ENCODE measurements at regions not wholly inside any gene's neighbourhood (a gene's known extent, or its start where the extent isn't known, plus 50 kb on each side); places are given as distances from the start of the nearest gene placed in this dataset.

DNA sequence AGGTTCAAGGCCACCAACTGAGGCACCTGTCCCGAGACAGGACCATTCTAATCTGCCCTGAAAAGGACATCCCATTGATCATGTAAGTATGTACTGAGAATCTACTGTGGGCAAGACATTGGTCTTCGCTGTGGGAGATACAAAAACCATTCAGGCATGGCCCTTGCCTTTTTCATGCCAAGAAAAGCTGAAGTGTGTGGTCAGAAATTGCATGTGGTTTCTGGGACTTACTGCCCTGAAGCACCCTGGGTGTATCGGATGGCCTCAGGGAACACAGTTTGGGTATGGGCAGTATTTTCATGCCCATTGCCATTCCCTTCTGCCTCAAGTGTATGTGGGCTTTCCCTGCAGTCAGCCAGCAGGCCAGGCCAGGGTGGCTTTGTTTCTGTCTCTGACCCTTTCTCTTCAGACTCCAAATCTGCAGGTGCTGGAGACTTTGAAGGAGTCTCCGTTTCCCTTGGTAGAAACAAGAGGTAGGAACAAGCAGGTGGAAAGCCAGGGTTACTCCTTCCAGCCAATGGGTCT is 285.7 kb downstream of the ZEB1 start:
- Histone ChIP-seq H3K4me1 (ENCODE audit: control insufficient read depth, low read length) (0 out of 2 replicates have a peak, but pooled peaks cover 3% of the 10 kb centered on the region), H3K27me3 (ENCODE audit: control insufficient read depth, low read length) (0 out of 2 replicates have a peak, but pooled peaks cover 4% of the 10 kb centered on the region), H3K9me2 (replicated peaks; ENCODE audit: control insufficient read depth, low read length) (no peaks in the 10 kb centered on the region), H3K27ac (ENCODE audit: low read depth, low read length) (no peak overlapping the region), H3F3A (ENCODE audit: control insufficient read depth, insufficient read depth) (no peaks in the 10 kb centered on the region), H3K36me3 (ENCODE audit: control insufficient read depth, low read length) (no peaks in the 10 kb centered on the region), H3K79me2 (ENCODE audit: control insufficient read depth, low read length) (no peaks in the 10 kb centered on the region), H4K20me1 (ENCODE audit: control insufficient read depth, insufficient read depth, low read depth, low read length) (no peaks in the 10 kb centered on the region), H3K4me2 (ENCODE audit: low read length) (no peak overlapping the region), H3K9me3 (ENCODE audit: control insufficient read depth, insufficient read depth, low read length) (no peaks in the 10 kb centered on the region; the same call in 1 of the 2 replicates), H3K4me3 (ENCODE audit: low read length) (no peak overlapping the region)
- no peak for TF ChIP-seq EZH2phosphoT487 (IDR thresholded peaks at IDR 0.05; ENCODE audit: borderline replicate concordance, low read length)
- TF ChIP-seq, protein P1, sequence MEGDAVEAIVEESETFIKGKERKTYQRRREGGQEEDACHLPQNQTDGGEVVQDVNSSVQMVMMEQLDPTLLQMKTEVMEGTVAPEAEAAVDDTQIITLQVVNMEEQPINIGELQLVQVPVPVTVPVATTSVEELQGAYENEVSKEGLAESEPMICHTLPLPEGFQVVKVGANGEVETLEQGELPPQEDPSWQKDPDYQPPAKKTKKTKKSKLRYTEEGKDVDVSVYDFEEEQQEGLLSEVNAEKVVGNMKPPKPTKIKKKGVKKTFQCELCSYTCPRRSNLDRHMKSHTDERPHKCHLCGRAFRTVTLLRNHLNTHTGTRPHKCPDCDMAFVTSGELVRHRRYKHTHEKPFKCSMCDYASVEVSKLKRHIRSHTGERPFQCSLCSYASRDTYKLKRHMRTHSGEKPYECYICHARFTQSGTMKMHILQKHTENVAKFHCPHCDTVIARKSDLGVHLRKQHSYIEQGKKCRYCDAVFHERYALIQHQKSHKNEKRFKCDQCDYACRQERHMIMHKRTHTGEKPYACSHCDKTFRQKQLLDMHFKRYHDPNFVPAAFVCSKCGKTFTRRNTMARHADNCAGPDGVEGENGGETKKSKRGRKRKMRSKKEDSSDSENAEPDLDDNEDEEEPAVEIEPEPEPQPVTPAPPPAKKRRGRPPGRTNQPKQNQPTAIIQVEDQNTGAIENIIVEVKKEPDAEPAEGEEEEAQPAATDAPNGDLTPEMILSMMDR (IDR thresholded peaks at IDR 0.05; ENCODE audit: low read depth, low read length, poor library complexity, severe bottlenecking): no peak

DNA sequence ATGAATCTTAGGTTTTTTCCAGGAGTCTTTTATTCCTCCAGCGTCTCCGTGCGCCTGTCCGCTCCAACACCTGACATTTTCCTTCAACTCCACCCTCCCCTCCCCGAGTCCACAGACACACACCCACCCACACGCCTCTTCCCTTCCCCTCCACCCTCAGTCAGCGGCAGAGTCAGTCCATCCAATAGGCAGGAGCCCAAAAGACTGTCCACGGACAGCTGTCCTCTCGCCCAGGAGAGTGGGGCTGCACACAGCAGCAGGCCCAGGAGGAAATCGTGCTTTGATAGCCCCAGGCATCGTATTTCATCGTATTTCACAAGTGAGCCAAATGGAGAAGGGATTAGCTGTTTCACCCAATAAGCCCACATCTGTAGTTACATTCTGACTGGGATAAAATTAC is 285.1 kb downstream of the ZEB1 start:
- no peak for TF ChIP-seq EZH2phosphoT487 (IDR thresholded peaks at IDR 0.05; ENCODE audit: borderline replicate concordance, low read length)
- TF ChIP-seq, protein P1 (IDR thresholded peaks at IDR 0.05; ENCODE audit: low read depth, low read length, poor library complexity, severe bottlenecking): no peak
- H3K27ac ChIP-seq (ENCODE audit: low read depth, low read length): no peak overlapping the region
- peak overlapping the region; percentile 46 for H3K4me2 ChIP-seq (ENCODE audit: low read length)
- H3K9me2 ChIP-seq (replicated peaks; ENCODE audit: control insufficient read depth, low read length): no peaks in the 10 kb centered on the region
- H3K79me2 ChIP-seq (ENCODE audit: control insufficient read depth, low read length): no peaks in the 10 kb centered on the region
- 0 out of 2 replicates have a peak, but pooled peaks cover 3% of the 10 kb centered on the region for H3K4me1 ChIP-seq (ENCODE audit: control insufficient read depth, low read length)
- H3F3A ChIP-seq (ENCODE audit: control insufficient read depth, insufficient read depth): no peaks in the 10 kb centered on the region
- no peaks in the 10 kb centered on the region for H3K27me3 ChIP-seq (ENCODE audit: control insufficient read depth, low read length)
- no peaks in the 10 kb centered on the region for H3K36me3 ChIP-seq (ENCODE audit: control insufficient read depth, low read length)
- H3K9me3 ChIP-seq (ENCODE audit: control insufficient read depth, insufficient read depth, low read length): no peaks in the 10 kb centered on the region; the same call in 1 of the 2 replicates
- no peaks in the 10 kb centered on the region for H4K20me1 ChIP-seq (ENCODE audit: control insufficient read depth, insufficient read depth, low read depth, low read length)
- H3K4me3 ChIP-seq (ENCODE audit: low read length): peak overlapping the region; percentile 53

DNA sequence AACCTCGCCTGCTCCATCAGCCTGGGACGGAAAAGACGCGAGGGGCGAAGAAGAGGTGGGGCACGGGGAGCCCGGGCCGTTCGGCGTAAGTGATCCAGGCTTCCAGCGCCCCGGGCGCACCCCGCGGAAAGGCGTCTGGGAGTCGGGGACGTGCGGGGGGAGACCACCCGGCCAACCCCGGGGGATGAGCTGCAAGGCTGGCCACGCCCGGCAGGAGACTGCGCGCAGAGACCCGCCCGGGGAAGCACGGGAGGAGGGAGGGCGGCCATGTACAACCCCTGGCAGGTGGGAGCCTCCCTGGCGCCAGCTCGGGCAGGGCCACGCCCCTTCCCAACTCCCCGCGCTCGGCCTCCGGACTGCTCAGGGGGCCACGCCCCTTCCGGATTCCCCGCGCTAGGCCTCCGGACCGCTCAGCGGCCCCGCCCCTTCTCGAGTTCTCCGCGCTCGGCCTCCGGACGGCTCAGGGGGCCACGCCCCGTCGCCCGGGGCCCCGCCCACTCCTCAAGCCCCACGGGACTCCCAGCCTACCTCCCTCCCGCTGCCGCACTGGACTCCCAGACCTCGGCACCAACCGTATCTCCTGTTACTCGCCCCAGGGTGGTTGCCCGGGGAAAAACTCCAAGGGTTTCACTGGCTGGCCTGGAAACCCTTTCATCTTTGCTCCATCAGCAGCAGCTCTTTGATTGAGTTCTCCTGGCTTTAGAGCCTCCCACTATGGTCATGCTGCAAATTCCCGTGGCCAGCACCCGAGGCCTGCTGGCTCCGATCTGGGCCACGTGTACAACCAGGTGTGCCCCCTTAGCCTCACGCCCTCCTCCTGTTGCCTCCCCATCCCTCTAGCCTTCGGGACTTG is 284.4 kb downstream of the ZEB1 start:
- no peak for TF ChIP-seq EZH2phosphoT487 (IDR thresholded peaks at IDR 0.05; ENCODE audit: borderline replicate concordance, low read length)
- TF ChIP-seq, protein P1 (IDR thresholded peaks at IDR 0.05; ENCODE audit: low read depth, low read length, poor library complexity, severe bottlenecking): no peak
- peak overlapping the region; percentile 53 for H3K4me3 ChIP-seq (ENCODE audit: low read length)
- H3K79me2 ChIP-seq (ENCODE audit: control insufficient read depth, low read length): no peaks in the 10 kb centered on the region
- H3K27ac ChIP-seq (ENCODE audit: low read depth, low read length): no peak overlapping the region
- H3K4me1 ChIP-seq (ENCODE audit: control insufficient read depth, low read length): 0 out of 2 replicates have a peak, but pooled peaks cover 3% of the 10 kb centered on the region
- no peaks in the 10 kb centered on the region; the same call in 1 of the 2 replicates for H3K9me3 ChIP-seq (ENCODE audit: control insufficient read depth, insufficient read depth, low read length)
- no peaks in the 10 kb centered on the region for H3K36me3 ChIP-seq (ENCODE audit: control insufficient read depth, low read length)
- peak overlapping the region; percentile 46 for H3K4me2 ChIP-seq (ENCODE audit: low read length)
- H3F3A ChIP-seq (ENCODE audit: control insufficient read depth, insufficient read depth): no peaks in the 10 kb centered on the region
- H3K27me3 ChIP-seq (ENCODE audit: control insufficient read depth, low read length): no peaks in the 10 kb centered on the region
- no peaks in the 10 kb centered on the region for H3K9me2 ChIP-seq (replicated peaks; ENCODE audit: control insufficient read depth, low read length)
- H4K20me1 ChIP-seq (ENCODE audit: control insufficient read depth, insufficient read depth, low read depth, low read length): no peaks in the 10 kb centered on the region
